Sigmoid colon (tissue), 4 donors: ENCODE measurements at regions not wholly inside any gene's neighbourhood (a gene's known extent, or its start where the extent isn't known, plus 50 kb on each side); places are given as distances from the start of the nearest gene placed in this dataset.

Source experiments
- CTCF ChIP-seq, 4 experiments: fragments of 450-650 bp in 3 of 4; fragments of 200-600 bp in 1 of 4; IDR thresholded peaks; one replicate each; pipeline ENCODE4 v1.5.1; 2016 to 2019; ENCODE audit warnings: antibody characterized with exemption in 4 of 4, mild to moderate bottlenecking in 3 of 4, moderate library complexity in 2 of 4
- EP300 ChIP-seq, 4 donors: sonication (generic); formaldehyde crosslinking; IDR thresholded peaks; one replicate each; pipeline ENCODE4 v1.6.1; 2017; ENCODE audit warnings: antibody characterized with exemption in 4 of 4
- POLR2A ChIP-seq, 2 donors: fragments of 450-650 bp; IDR thresholded peaks; one replicate each; pipeline ENCODE4 v1.6.1; 2016; ENCODE audit warnings: antibody characterized with exemption in 2 of 2, mild to moderate bottlenecking in 2 of 2, moderate library complexity in 2 of 2
- POLR2AphosphoS5 ChIP-seq, 4 donors: sonication (generic); formaldehyde crosslinking; IDR thresholded peaks; one replicate each; pipeline ENCODE4 v1.6.1; 2017; ENCODE audit warnings: antibody characterized with exemption in 4 of 4

GRCh38 chr5:58326022-58326421 is 133.9 kb downstream of the PLK2 start:
- no peak for TF ChIP-seq CTCF (IDR thresholded peaks at IDR 0.05)
- TF ChIP-seq EP300 (IDR thresholded peaks at IDR 0.05), result no peak
- no peak for TF ChIP-seq POLR2AphosphoS5 (IDR thresholded peaks at IDR 0.05)
- TF ChIP-seq POLR2A (IDR thresholded peaks at IDR 0.05), result no peak
